GM20000 (cell line): ENCODE measurements at regions not wholly inside any gene's neighbourhood (a gene's known extent, or its start where the extent isn't known, plus 50 kb on each side); places are given as distances from the start of the nearest gene placed in this dataset.

Experiments used
- DNase-seq: peaks from one replicate; pipeline ENCODE4 v3.0.0; 2012; ENCODE audit warnings: low spot score
- CTCF ChIP-seq: IDR thresholded peaks from 2 replicates; pipeline ENCODE4 v1.5.1; 2012; ENCODE audit warnings: mild to moderate bottlenecking, control low read depth; ENCODE audit errors: extremely low read depth, missing control alignments

- DNase-seq: no peak
- no peak for TF ChIP-seq CTCF
Observed at GRCh38 chr3:99332718-99333117, 305.7 kb upstream of the COL8A1 start.

- no peak for DNase-seq
- no peak for TF ChIP-seq CTCF
Observed at GRCh38 chr3:99332276-99332675, 306.1 kb upstream of the COL8A1 start.

- no peak for TF ChIP-seq CTCF
- DNase-seq: no peak
Observed at GRCh38 chr3:99330924-99331532, 307.4 kb upstream of the COL8A1 start.

- DNase-seq: no peak
- TF ChIP-seq CTCF: no peak
Observed at GRCh38 chr3:99330281-99330680, 308.1 kb upstream of the COL8A1 start.

GRCh38 chr3:99325402-99325801, 313.0 kb upstream of the COL8A1 start:
- DNase-seq: no peak
- TF ChIP-seq CTCF: no peak

GRCh38 chr3:99324636-99325203, 313.7 kb upstream of the COL8A1 start:
- TF ChIP-seq CTCF: no peak
- DNase-seq: no peak

GRCh38 chr3:99323940-99324339, 314.5 kb upstream of the COL8A1 start:
- DNase-seq: no peak
- no peak for TF ChIP-seq CTCF
